Osteocyte (in vitro differentiated cells): ENCODE measurements at regions not wholly inside any gene's neighbourhood (a gene's known extent, or its start where the extent isn't known, plus 50 kb on each side); places are given as distances from the start of the nearest gene placed in this dataset.

Experiments
- DNase-seq: peaks from one replicate; pipeline ENCODE4 v3.0.0; 2021; ENCODE audit warnings: mixed read lengths; ENCODE audit not compliant: unreplicated experiment; ENCODE audit errors: extremely low spot score
- H3K27ac Mint-ChIP-seq: one replicate; pipeline ENCODE4 v1.8.0; 2021; ENCODE audit warnings: mild to moderate bottlenecking, mixed read lengths; ENCODE audit not compliant: unreplicated experiment
- H3K27me3 Mint-ChIP-seq: one replicate; pipeline ENCODE4 v1.8.0; 2021; ENCODE audit warnings: mixed read lengths; ENCODE audit not compliant: unreplicated experiment
- H3K36me3 Mint-ChIP-seq: one replicate; pipeline ENCODE4 v1.8.0; 2021; ENCODE audit warnings: mixed read lengths; ENCODE audit not compliant: unreplicated experiment
- H3K4me1 Mint-ChIP-seq: one replicate; pipeline ENCODE4 v1.8.0; 2021; ENCODE audit warnings: mixed read lengths; ENCODE audit not compliant: unreplicated experiment
- H3K4me3 Mint-ChIP-seq: one replicate; pipeline ENCODE4 v1.8.0; 2021; ENCODE audit warnings: mild to moderate bottlenecking, moderate library complexity, mixed read lengths; ENCODE audit not compliant: unreplicated experiment
- H3K9me3 Mint-ChIP-seq: one replicate; pipeline ENCODE4 v1.8.0; 2021; ENCODE audit warnings: mixed read lengths; ENCODE audit not compliant: unreplicated experiment
- CTCF ChIP-seq: fragments of 200-600 bp; sonication (generic); IDR thresholded peaks from 2 replicates; pipeline ENCODE4 v1.5.0; 2021; ENCODE audit warnings: antibody characterized with exemption, mild to moderate bottlenecking, moderate library complexity

GRCh38 chr22:34526681-34527080, 539.3 kb upstream of the ISX start:
- no peak overlapping the region for H3K4me3 Mint-ChIP-seq

GRCh38 chr22:34534101-34534500, 531.9 kb upstream of the ISX start:
- no peak for TF ChIP-seq CTCF
- Mint-ChIP-seq H3K36me3 (no peaks in the 10 kb centered on the region), H3K9me3 (peaks cover 42% of the 10 kb centered on the region), H3K4me1 (no peaks in the 10 kb centered on the region), H3K27ac (no peak overlapping the region), H3K27me3 (no peaks in the 10 kb centered on the region), H3K4me3 (no peak overlapping the region)
- no peak for DNase-seq

More at GRCh38 chr22:34526681-34527080, 539.3 kb upstream of the ISX start:
- no peak for DNase-seq
- Mint-ChIP-seq H3K36me3 (no peaks in the 10 kb centered on the region), H3K4me1 (no peaks in the 10 kb centered on the region), H3K27me3 (no peaks in the 10 kb centered on the region), H3K27ac (no peak overlapping the region), H3K9me3 (peaks cover 23% of the 10 kb centered on the region)
- no peak for TF ChIP-seq CTCF

GRCh38 chr22:34567367-34567766, 498.6 kb upstream of the ISX start:
- H3K27ac Mint-ChIP-seq = no peak overlapping the region
- peaks cover 46% of the 10 kb centered on the region for H3K9me3 Mint-ChIP-seq
- H3K4me1 Mint-ChIP-seq = no peaks in the 10 kb centered on the region
- DNase-seq = no peak
- no peaks in the 10 kb centered on the region for H3K27me3 Mint-ChIP-seq
- H3K4me3 Mint-ChIP-seq = no peak overlapping the region
- no peak for TF ChIP-seq CTCF
- H3K36me3 Mint-ChIP-seq = no peaks in the 10 kb centered on the region

GRCh38 chr22:34570408-34570807, 495.6 kb upstream of the ISX start:
- no peaks in the 10 kb centered on the region for H3K36me3 Mint-ChIP-seq
- no peak overlapping the region for H3K4me3 Mint-ChIP-seq
- no peaks in the 10 kb centered on the region for H3K27me3 Mint-ChIP-seq
- no peak for TF ChIP-seq CTCF
- no peak for DNase-seq
- H3K27ac Mint-ChIP-seq = no peak overlapping the region
- H3K4me1 Mint-ChIP-seq = no peaks in the 10 kb centered on the region
- peaks cover 34% of the 10 kb centered on the region for H3K9me3 Mint-ChIP-seq

- TF ChIP-seq CTCF = no peak
- Mint-ChIP-seq H3K4me1 (no peaks in the 10 kb centered on the region), H3K36me3 (no peaks in the 10 kb centered on the region), H3K4me3 (no peak overlapping the region), H3K27me3 (no peaks in the 10 kb centered on the region), H3K27ac (no peak overlapping the region), H3K9me3 (peaks cover 29% of the 10 kb centered on the region)
- DNase-seq = no peak
Observed at GRCh38 chr22:34579519-34579918, 486.4 kb upstream of the ISX start.
